ENCODE measurements at regions not wholly inside any gene's neighbourhood (a gene's known extent, or its start where the extent isn't known, plus 50 kb on each side); places are given as distances from the start of the nearest gene placed in this dataset.
"Not testable (repeated sequence)": the region's sequence is repeated elsewhere in the genome, so short reads cannot be mapped to it uniquely, and the experiment has no call there.

GRCh38 chr10:117830787-117831212 lies 215.9 kb downstream of the RAB11FIP2 start:
- H3K4me3 ChIP-seq (ENCODE audit: low read depth, low read length): no peak overlapping the region
- no peaks in the 10 kb centered on the region for H3K36me3 ChIP-seq (ENCODE audit: control insufficient read depth, insufficient read depth, low read length)
- no peaks in the 10 kb centered on the region for H3K27me3 ChIP-seq (ENCODE audit: control insufficient read depth, insufficient read depth, low read length)
- no peak overlapping the region for H3K27ac ChIP-seq
- no peak overlapping the region for H3K4me2 ChIP-seq (ENCODE audit: low read length)
- H2AFZ ChIP-seq: peak overlapping the region; percentile 36
- no peaks in the 10 kb centered on the region for H3K9me3 ChIP-seq (ENCODE audit: control insufficient read depth, low read length)
- no peak overlapping the region for H3K9ac ChIP-seq
- no peaks in the 10 kb centered on the region for H3K4me1 ChIP-seq
- TF ChIP-seq CTCF (IDR thresholded peaks at IDR 0.05): no peak
- no peaks in the 10 kb centered on the region for H3K79me2 ChIP-seq

DNA sequence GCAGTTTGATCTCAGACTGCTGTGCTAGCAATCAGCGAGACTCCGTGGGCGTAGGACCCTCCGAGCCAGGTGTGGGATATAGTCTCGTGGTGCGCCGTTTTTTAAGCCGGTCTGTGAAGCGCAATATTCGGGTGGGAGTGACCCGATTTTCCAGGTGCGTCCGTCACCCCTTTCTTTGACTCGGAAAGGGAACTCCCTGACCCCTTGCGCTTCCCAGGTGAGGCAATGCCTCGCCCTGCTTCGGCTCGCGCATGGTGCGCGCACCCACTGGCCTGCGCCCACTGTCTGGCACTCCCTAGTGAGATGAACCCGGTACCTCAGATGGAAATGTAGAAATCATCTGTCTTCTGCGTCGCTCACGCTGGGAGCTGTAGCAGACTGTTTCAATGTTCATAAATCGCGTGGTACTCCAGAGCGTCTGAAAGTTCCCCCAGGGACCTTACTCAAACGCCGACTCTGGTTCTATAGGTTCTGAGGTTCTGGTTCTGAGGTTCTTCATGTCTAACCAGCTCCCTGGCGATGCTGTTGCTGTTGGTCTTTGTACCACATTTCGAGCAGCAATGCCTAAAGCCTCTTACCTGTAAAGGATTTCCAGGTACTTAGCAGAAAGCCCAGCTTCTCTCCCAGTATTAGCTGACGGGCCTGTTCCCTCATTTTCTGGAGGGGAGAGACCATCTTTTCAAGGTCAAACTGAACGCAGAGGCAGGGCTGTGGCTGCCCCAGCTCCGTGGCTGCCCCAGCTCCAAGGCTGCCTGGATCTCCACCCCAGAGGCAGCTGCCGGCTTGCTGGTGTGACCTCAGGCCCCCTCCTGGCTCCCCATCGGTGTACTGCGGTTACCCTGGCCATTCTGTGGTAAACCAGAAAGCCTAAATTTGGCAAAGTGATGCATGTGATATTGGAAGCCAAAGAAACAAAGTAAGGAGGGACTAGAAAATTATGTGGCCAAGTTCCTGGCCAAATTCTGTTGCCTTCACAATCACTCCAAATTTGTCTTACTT lies 207.9 kb downstream of the RAB11FIP2 start:
- not testable (repeated sequence) for H3K36me3 ChIP-seq (ENCODE audit: control insufficient read depth, insufficient read depth, low read length); H3K27me3 ChIP-seq (ENCODE audit: control insufficient read depth, insufficient read depth, low read length); H3K4me2 ChIP-seq (ENCODE audit: low read length); H3K79me2 ChIP-seq; H3K4me3 ChIP-seq (ENCODE audit: low read depth, low read length); H3K27ac ChIP-seq; H3K9ac ChIP-seq; H3K9me3 ChIP-seq (ENCODE audit: control insufficient read depth, low read length); H3K4me1 ChIP-seq
- peak overlapping the region; percentile 56 for H2AFZ ChIP-seq

- H3K27ac ChIP-seq; H3K9me3 ChIP-seq (ENCODE audit: control insufficient read depth, low read length); H3K27me3 ChIP-seq (ENCODE audit: control insufficient read depth, insufficient read depth, low read length); H2AFZ ChIP-seq; H3K4me2 ChIP-seq (ENCODE audit: low read length); H3K36me3 ChIP-seq (ENCODE audit: control insufficient read depth, insufficient read depth, low read length); H3K4me3 ChIP-seq (ENCODE audit: low read depth, low read length); H3K4me1 ChIP-seq; H3K79me2 ChIP-seq; H3K9ac ChIP-seq: not testable (repeated sequence)
Observed at GRCh38 chr10:117856426-117856825, 190.3 kb downstream of the RAB11FIP2 start.

DNA sequence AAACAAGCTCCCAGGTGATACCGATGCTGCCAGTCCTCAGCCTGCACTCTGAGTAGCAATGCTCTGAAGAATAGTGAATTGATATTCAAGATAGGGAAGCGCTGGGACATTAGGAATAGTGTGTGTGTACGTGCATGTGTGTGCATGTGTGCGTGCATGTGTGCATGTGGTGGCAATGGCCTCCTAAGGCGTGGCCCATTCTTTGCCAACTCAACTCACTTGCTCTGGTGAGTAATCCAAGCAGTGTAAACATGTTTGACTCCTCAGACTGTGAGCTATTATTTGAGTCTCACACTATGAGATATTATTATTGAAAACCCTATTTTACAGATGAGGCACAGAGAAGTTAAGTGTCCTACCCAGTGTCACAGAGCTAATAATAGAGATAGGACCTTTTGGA lies 186.6 kb downstream of the RAB11FIP2 start:
- Histone ChIP-seq H3K79me2 (no peaks in the 10 kb centered on the region), H3K4me1 (no peaks in the 10 kb centered on the region), H3K4me3 (ENCODE audit: low read depth, low read length) (no peak overlapping the region), H3K27me3 (ENCODE audit: control insufficient read depth, insufficient read depth, low read length) (no peaks in the 10 kb centered on the region), H2AFZ (no peak overlapping the region), H3K36me3 (ENCODE audit: control insufficient read depth, insufficient read depth, low read length) (no peaks in the 10 kb centered on the region), H3K27ac (no peak overlapping the region), H3K9me3 (ENCODE audit: control insufficient read depth, low read length) (no peaks in the 10 kb centered on the region), H3K4me2 (ENCODE audit: low read length) (no peak overlapping the region), H3K9ac (no peak overlapping the region)
- TF ChIP-seq CTCF (IDR thresholded peaks at IDR 0.05): no peak

DNA sequence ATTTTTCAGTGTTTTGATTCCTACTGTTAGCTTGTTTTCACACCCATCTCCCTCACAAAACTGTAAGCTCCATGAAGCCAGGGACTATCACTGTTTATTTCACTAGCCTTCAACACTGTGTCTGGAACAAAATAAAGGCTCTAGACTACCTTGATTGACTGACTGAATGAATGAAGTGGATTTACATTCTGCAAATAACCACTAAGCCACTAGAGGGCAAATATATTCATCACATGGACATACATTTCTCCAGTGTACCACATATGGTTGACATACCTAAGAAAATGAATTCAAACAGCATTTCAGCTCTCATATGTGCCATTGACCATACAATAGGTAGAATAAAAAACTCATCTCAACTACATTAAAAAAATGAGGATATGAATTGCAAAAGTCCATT lies 185.9 kb downstream of the RAB11FIP2 start:
- H3K4me3 ChIP-seq (ENCODE audit: low read depth, low read length): no peak overlapping the region
- no peaks in the 10 kb centered on the region for H3K4me1 ChIP-seq
- no peak overlapping the region for H3K27ac ChIP-seq
- H3K4me2 ChIP-seq (ENCODE audit: low read length): no peak overlapping the region
- H3K36me3 ChIP-seq (ENCODE audit: control insufficient read depth, insufficient read depth, low read length): no peaks in the 10 kb centered on the region
- H3K27me3 ChIP-seq (ENCODE audit: control insufficient read depth, insufficient read depth, low read length): no peaks in the 10 kb centered on the region
- H3K9ac ChIP-seq: no peak overlapping the region
- no peaks in the 10 kb centered on the region for H3K79me2 ChIP-seq
- no peak overlapping the region for H2AFZ ChIP-seq
- no peaks in the 10 kb centered on the region for H3K9me3 ChIP-seq (ENCODE audit: control insufficient read depth, low read length)
- TF ChIP-seq CTCF (IDR thresholded peaks at IDR 0.05): no peak

Measured in parathyroid adenoma (tissue), 2 donors.